Astrocyte of the spinal cord (primary cell): ENCODE measurements at regions not wholly inside any gene's neighbourhood (a gene's known extent, or its start where the extent isn't known, plus 50 kb on each side); places are given as distances from the start of the nearest gene placed in this dataset.

Experiments
- DNase-seq: peaks from one replicate; pipeline ENCODE4 v3.0.0; 2011; ENCODE audit warnings: low read depth, low spot score
- H3K4me3 ChIP-seq: 2 replicates; pipeline ENCODE4 v1.5.1; 2011; ENCODE audit warnings: low read depth, mild to moderate bottlenecking, low read length, moderate library complexity
- CTCF ChIP-seq: IDR thresholded peaks from 2 replicates; pipeline ENCODE4 v1.5.1; 2012; ENCODE audit warnings: low read depth, mild to moderate bottlenecking, low read length, inconsistent platforms
- in situ Hi-C: cut with HindIII; loops from 2 replicates; pipeline ENCODE4 v1.10.0; 2017; ENCODE audit warnings: low sequenced_read_pairs

- in situ Hi-C loops, result no loop called here
- no peak for TF ChIP-seq CTCF
- no peak overlapping the region for H3K4me3 ChIP-seq
- DNase-seq, result no peak
These were observed 1082.6 kb upstream of the LRRTM3 start for GRCh38 chr10:65843203-65843602.

- no peak for DNase-seq
- no peak overlapping the region for H3K4me3 ChIP-seq
- in situ Hi-C loops, result no loop called here
- no peak for TF ChIP-seq CTCF
These were observed 1079.9 kb upstream of the LRRTM3 start for GRCh38 chr10:65845916-65846315.

- no peak for TF ChIP-seq CTCF
- H3K4me3 ChIP-seq, result no peak overlapping the region
- in situ Hi-C loops, result no loop called here
- DNase-seq, result no peak
These were observed 1079.3 kb upstream of the LRRTM3 start for GRCh38 chr10:65846541-65846940.

- no peak for TF ChIP-seq CTCF
- in situ Hi-C loops, result no loop called here
These were observed 1078.9 kb upstream of the LRRTM3 start for GRCh38 chr10:65846949-65847348.

GRCh38 chr10:65847436-65848230 lies 1078.2 kb upstream of the LRRTM3 start:
- no peak overlapping the region for H3K4me3 ChIP-seq
- no peak for TF ChIP-seq CTCF
- no peak for DNase-seq
- in situ Hi-C loops, result no loop called here

More at GRCh38 chr10:65846949-65847348, 1078.9 kb upstream of the LRRTM3 start:
- no peak overlapping the region for H3K4me3 ChIP-seq
- no peak for DNase-seq

- in situ Hi-C loops, result no loop called here
These were observed 1067.0 kb upstream of the LRRTM3 start for GRCh38 chr10:65858841-65859240.

More at GRCh38 chr10:65858841-65859240, 1067.0 kb upstream of the LRRTM3 start:
- DNase-seq, result no peak
- TF ChIP-seq CTCF, result no peak
- H3K4me3 ChIP-seq, result no peak overlapping the region
